ENCODE measurements at regions not wholly inside any gene's neighbourhood (a gene's known extent, or its start where the extent isn't known, plus 50 kb on each side); places are given as distances from the start of the nearest gene placed in this dataset.
"Not testable (repeated sequence)": the region's sequence is repeated elsewhere in the genome, so short reads cannot be mapped to it uniquely, and the experiment has no call there.

DNA sequence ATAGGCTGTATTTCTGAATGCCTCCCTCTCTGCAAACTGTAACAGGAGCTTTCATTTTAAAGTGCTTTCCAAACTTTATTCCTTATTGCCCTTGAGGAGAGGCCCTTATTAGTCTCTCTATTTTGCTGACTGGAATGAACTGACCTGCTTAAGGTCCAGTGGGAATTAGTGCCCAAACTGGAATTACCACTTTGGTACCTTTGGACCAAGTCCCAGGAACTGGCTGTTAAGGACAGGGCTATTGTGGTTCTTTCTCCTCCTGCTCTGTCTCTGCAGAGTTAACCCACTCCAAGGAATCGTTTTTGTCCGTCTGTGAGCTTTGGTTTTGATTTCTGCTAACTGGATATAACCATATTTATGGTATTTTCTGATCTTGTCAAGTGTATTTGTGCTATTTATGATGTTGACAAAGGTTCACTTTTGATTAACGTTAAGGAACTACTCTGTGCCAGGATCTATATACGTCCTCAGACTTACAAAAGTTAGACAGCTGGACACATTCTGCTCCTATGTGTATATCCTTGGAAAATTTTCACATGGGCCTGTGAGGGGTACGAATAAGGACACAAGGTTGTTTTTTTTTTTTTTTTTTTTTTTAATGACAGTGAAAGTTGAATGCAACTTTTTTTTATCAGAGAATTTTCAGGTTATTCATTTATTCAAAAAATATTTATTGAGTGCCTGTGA, 189.1 kb upstream of the ANKRD55 start:
- no peak for DNase-seq (ENCODE audit: low read depth, low spot score)

DNA sequence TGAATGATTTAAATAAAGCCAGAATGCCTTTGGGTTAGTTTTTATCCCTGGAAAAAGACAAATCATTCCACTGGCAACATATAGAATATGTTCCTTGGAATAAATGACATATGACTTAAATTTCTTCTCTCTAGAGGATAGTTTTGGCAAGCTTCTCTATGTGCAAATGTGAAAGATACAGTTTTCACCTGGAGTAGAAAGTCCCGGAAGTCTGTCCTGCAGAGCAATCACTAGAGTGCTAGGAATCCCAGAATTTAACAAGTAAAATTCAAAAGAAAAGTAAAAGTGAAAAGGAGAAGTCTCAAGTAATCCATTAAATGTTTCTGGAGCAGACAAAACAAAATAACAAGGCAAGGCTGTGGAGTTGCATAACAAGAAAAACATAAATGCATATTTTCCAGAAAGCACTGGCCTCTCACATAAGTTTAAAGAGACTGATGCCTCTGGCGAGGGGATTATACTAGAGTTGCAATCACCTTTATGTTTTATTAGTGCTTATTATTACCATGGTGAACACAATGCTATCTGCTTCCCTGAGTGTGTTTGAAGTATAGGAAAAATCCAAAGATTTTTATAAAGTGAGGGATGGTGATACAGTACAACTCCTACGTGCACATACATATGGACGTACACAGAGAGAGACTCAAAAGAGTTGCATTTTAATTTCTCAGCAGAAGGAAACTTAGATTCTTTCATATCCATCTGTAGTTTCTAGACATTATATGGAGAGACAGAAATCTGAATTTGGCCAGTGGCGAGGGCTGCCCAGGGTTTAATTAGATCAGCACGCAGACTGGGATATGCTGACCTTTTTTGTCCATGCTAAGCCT, 188.3 kb upstream of the ANKRD55 start:
- no peak for DNase-seq (ENCODE audit: low read depth, low spot score)

- no peak for DNase-seq (ENCODE audit: low read depth, low spot score)
Observed at GRCh38 chr5:56420323-56420722, 187.2 kb upstream of the ANKRD55 start.

GRCh38 chr5:56419667-56420066, 186.5 kb upstream of the ANKRD55 start:
- no peak for DNase-seq (ENCODE audit: low read depth, low spot score)

- DNase-seq (ENCODE audit: low read depth, low spot score): no peak
Observed at GRCh38 chr5:56415356-56415765, 182.2 kb upstream of the ANKRD55 start.

- no peak for DNase-seq (ENCODE audit: low read depth, low spot score)
Observed at GRCh38 chr5:56414066-56414465, 180.9 kb upstream of the ANKRD55 start.

DNA sequence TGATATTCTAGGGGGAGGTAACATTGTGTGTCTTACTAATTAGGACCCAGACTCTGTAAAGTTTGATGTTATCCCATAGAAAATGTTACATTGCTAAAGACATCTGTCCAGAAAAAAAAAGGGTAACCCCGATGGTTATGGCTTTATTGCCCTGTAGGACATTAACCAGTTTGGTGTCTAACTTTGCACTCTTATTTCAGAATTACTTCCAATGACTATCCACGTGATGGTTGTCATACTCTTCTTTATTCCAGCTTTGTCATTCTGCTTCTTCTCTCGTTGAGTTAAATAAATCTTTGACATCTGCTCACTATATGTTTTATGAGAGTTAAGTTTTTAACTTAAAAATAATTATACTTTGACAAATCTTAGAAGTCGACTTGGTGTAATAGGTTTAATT, 180.4 kb upstream of the ANKRD55 start:
- no peak for DNase-seq (ENCODE audit: low read depth, low spot score)

GRCh38 chr5:56412601-56413379, 179.7 kb upstream of the ANKRD55 start:
- no peak for DNase-seq (ENCODE audit: low read depth, low spot score)

- no peak for DNase-seq (ENCODE audit: low read depth, low spot score)
Observed at GRCh38 chr5:56410696-56411095, 177.6 kb upstream of the ANKRD55 start.

DNA sequence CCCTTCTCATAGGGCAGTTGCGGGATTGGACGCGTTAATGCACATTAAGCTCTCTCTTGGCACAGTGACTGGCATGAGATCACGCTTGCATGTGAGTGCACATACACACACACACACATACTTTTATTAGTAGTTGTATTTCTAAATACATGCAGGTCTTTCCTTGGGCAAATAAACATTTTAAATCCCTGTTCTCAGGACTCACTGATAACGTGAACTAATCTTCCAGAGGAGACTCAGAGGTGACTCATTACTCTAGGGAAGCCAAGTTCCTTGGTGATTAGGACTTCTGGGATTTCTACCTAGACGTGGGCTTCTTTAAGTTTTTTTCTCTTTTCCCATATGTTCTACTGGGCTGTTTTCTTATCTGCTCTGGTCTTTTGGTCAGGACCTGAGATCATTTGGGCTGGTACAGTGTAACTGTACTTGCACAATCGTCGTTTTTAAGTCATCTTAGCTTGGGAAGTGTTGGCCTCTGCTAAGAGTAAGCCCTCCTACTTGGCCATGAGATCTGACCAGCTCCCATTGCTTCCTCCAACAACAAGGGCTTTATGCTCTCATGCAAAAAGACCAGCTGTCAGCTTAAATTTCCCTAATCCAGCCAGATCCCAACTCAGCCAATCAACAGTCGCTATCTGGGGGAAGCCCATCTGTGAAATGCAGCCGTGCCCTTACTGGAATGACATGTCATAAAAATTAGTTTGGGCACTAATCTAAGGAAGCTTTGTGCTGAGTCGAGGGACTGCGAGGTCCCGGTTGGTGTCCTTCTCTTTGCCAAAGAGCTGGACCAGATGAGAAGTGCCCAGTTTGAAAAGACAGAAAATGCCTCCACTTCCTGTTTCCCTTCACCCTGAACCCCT, 176.4 kb upstream of the ANKRD55 start:
- no peak for DNase-seq (ENCODE audit: low read depth, low spot score)

- DNase-seq (ENCODE audit: low read depth, low spot score): no peak
Observed at GRCh38 chr5:56406838-56407237, 173.7 kb upstream of the ANKRD55 start.

GRCh38 chr5:56406221-56406620, 173.1 kb upstream of the ANKRD55 start:
- no peak for DNase-seq (ENCODE audit: low read depth, low spot score)

- no peak for DNase-seq (ENCODE audit: low read depth, low spot score)
Observed at GRCh38 chr5:56405116-56405908, 172.2 kb upstream of the ANKRD55 start.

- DNase-seq (ENCODE audit: low read depth, low spot score): no peak
Observed at GRCh38 chr5:56402266-56403220, 169.4 kb upstream of the ANKRD55 start.

- not testable (repeated sequence) for DNase-seq (ENCODE audit: low read depth, low spot score)
Observed at GRCh38 chr5:56397796-56398195, 164.7 kb upstream of the ANKRD55 start.

DNA sequence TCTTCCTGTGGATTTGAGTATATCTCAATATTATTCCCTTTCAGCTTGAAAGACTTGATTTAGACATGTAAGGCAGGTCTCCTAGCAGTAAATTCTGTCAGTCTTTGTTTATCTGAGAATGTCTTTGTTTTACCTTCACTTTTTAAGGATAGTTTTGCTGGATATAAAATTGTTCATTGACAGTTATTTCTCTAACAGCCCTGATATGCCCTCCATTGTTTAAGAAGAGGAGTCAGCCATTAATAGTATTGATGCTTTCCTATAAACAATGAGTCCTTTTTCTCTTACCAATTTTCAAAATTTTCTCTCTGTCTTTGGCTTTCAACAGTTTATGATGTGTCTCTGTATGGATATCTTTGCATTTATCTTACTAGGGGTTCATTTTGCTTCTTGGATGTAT, 163.5 kb upstream of the ANKRD55 start:
- DNase-seq (ENCODE audit: low read depth, low spot score): no peak

DNA sequence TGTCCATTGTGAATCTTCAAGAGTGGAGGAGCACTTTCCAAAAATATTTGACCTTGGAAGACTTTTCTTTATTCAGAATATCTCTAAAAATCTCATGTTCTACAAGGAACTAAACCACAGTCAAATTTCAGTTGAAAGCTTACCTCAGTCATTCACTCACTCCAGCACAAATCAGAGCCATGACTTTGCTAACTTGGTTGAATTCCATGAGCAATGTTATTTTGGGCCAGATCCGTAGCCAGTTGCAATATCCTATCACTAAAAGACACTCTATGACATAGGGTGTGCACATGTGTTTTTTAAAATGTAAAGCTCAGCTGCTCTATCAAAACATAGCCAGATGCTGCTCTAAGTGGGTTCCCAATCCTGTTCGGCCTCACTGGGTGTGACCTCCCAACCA, 156.1 kb upstream of the ANKRD55 start:
- DNase-seq (ENCODE audit: low read depth, low spot score): no peak

DNA sequence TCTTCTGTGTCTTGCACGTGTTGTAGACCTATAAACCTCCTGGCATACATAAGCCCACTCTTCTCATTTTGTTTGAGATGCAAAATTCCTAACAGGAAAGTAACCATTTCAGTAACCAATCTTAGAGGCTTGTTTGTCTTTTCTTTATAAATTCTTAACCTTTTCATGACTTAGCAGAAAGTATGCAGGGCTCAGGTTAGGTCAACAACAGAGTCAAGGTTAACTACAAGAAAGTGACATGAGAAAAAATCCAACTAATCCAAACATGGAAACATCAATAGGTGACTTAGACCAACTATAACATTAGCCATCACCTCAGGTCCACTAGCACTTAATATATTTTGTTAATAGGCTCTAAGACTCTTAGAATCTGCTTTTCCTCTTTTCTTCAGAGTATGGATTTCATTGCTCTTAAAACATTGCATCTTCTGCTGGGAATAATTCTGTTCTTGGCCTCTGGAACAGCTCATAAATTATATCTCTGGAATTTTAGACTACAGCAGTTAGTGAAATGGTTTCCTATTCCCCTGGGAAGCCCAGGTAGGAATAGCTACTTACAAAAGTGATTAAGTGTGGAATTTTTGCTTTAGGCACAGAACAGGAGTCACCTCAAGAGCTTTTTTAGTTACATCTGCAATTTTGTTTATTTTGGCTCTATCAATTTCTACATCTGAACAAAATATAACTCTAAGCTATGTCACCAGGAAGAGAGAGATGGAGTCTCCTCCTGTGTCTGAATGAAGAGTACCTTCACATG, 155.3 kb upstream of the ANKRD55 start:
- DNase-seq (ENCODE audit: low read depth, low spot score): no peak

GRCh38 chr5:56386046-56386445, 152.9 kb upstream of the ANKRD55 start:
- no peak for DNase-seq (ENCODE audit: low read depth, low spot score)
